22Rv1 (cell line): ENCODE measurements at regions not wholly inside any gene's neighbourhood (a gene's known extent, or its start where the extent isn't known, plus 50 kb on each side); places are given as distances from the start of the nearest gene placed in this dataset.

Source experiments
- ZFX ChIP-seq: fragments of 450-650 bp; IDR thresholded peaks from 2 replicates; pipeline ENCODE4 v1.6.1; 2017; ENCODE audit warnings: antibody characterized with exemption, borderline replicate concordance
- TF ChIP-seq, protein P1 (sequence below): fragments of 450-650 bp; IDR thresholded peaks from 2 replicates; pipeline ENCODE4 v1.5.1; 2017; ENCODE audit warnings: mild to moderate bottlenecking

DNA sequence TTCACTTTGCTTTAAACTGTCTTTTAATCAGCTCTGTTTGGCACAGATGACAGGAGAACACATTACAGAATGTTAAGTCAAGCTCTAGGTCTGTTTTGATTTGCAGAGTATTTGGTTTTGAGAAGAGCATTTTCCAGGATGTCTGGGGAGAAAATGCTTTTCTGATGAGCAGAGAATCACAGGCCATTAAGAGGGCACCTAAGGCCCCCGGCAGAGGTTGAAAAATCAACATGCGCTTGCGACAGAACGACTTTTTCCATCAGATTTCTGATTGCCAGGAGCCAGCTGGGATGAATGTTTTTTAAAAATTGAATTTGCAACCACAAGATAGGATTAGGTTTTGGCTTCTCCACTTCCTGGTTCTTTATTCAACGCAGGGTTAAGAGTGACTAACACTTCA lies 304.5 kb downstream of the JRKL start:
- TF ChIP-seq, protein P1, sequence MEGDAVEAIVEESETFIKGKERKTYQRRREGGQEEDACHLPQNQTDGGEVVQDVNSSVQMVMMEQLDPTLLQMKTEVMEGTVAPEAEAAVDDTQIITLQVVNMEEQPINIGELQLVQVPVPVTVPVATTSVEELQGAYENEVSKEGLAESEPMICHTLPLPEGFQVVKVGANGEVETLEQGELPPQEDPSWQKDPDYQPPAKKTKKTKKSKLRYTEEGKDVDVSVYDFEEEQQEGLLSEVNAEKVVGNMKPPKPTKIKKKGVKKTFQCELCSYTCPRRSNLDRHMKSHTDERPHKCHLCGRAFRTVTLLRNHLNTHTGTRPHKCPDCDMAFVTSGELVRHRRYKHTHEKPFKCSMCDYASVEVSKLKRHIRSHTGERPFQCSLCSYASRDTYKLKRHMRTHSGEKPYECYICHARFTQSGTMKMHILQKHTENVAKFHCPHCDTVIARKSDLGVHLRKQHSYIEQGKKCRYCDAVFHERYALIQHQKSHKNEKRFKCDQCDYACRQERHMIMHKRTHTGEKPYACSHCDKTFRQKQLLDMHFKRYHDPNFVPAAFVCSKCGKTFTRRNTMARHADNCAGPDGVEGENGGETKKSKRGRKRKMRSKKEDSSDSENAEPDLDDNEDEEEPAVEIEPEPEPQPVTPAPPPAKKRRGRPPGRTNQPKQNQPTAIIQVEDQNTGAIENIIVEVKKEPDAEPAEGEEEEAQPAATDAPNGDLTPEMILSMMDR: no peak
- TF ChIP-seq ZFX: no peak
